H1 (cell line): ENCODE measurements at regions not wholly inside any gene's neighbourhood (a gene's known extent, or its start where the extent isn't known, plus 50 kb on each side); places are given as distances from the start of the nearest gene placed in this dataset.

Experiments used
- CTCF ChIA-PET: fragments of 300-600 bp; sonication (Branson Sonifier 250); formaldehyde crosslinking; loops from one replicate; lab custom pipeline; 2021; ENCODE audit not compliant: partially characterized antibody; lab: Charles Lee
- POLR2A ChIA-PET: fragments of 300-600 bp; sonication (Branson Sonifier 250); formaldehyde crosslinking; loops from one replicate; lab custom pipeline; 2021; ENCODE audit warnings: inconsistent platforms; ENCODE audit not compliant: partially characterized antibody; lab: Charles Lee
- DNase-seq, 2 experiments: peaks; one replicate each; pipeline versions ENCODE4 v3.0.0 to v3.0.0-alpha.2; 2010 to 2022; ENCODE audit warnings: low spot score in 2 of 2, low read depth in 1 of 2, mixed read lengths in 1 of 2
- FAIRE-seq: peaks from 2 replicates; lab custom pipeline; 2011; peaks lifted over from hg19 to GRCh38; lab: Jason Lieb, UNC
- H2AFZ ChIP-seq: 2 replicates; pipeline ENCODE4 v1.8.1; 2012; ENCODE audit warnings: low read length, inconsistent platforms
- H2AK5ac ChIP-seq: 2 replicates; pipeline ENCODE4 v1.6.1; 2013; ENCODE audit warnings: low read depth, low read length
- H2BK120ac ChIP-seq: replicated peaks from 2 replicates; pipeline ENCODE3; 2013; ENCODE audit warnings: low read depth, low read length, inconsistent platforms
- H2BK12ac ChIP-seq: 2 replicates; pipeline ENCODE4 v1.6.1; 2013; ENCODE audit warnings: low read depth, low read length
- H2BK15ac ChIP-seq: 2 replicates; pipeline ENCODE4 v1.6.1; 2013; ENCODE audit warnings: low read length
- H2BK20ac ChIP-seq: 2 replicates; pipeline ENCODE4 v1.6.1; 2013; ENCODE audit warnings: low read length
- H2BK5ac ChIP-seq: 2 replicates; pipeline ENCODE4 v1.6.1; 2013; ENCODE audit warnings: low read depth, low read length
- H3K14ac ChIP-seq: 2 replicates; pipeline ENCODE4 v1.6.1; 2013; ENCODE audit warnings: inconsistent platforms; ENCODE audit not compliant: insufficient read length
- H3K18ac ChIP-seq: 2 replicates; pipeline ENCODE4 v1.6.1; 2013; ENCODE audit warnings: low read length; ENCODE audit errors: extremely low read depth
- H3K23ac ChIP-seq: 2 replicates; pipeline ENCODE4 v1.6.1; 2013; ENCODE audit warnings: inconsistent platforms; ENCODE audit not compliant: insufficient read length
- H3K23me2 ChIP-seq: 2 replicates; pipeline ENCODE4 v1.6.1; 2013; ENCODE audit warnings: low read depth, low read length
- H3K27ac ChIP-seq: 2 replicates; pipeline ENCODE4 v1.6.1; 2011; ENCODE audit warnings: low read depth, low read length, inconsistent platforms
- H3K27me3 ChIP-seq, 4 experiments: replicated peaks in 1 of 4; 1 replicate in 1 of 4; 2 replicates in 3 of 4; pipeline versions ENCODE4 v1.6.1 to v1.8.1; 2011 to 2013; ENCODE audit warnings: low read length in 3 of 4, mild to moderate bottlenecking in 3 of 4, inconsistent platforms in 2 of 4, mixed read lengths in 2 of 4, moderate library complexity in 1 of 4; ENCODE audit not compliant: control insufficient read depth in 3 of 4, insufficient read depth in 3 of 4; ENCODE audit errors: extremely low read depth in 1 of 4
- H3K36me3 ChIP-seq, 4 experiments: 2 replicates each; pipeline versions ENCODE4 v1.6.1 to v1.8.1; 2011 to 2013; ENCODE audit warnings: mild to moderate bottlenecking in 4 of 4, low read length in 3 of 4, moderate library complexity in 2 of 4, control low read depth in 1 of 4, inconsistent platforms in 1 of 4; ENCODE audit not compliant: insufficient read depth in 4 of 4, control insufficient read depth in 2 of 4
- H3K4ac ChIP-seq: replicated peaks from 2 replicates; pipeline ENCODE3; 2013; ENCODE audit warnings: low read length, low read depth, mixed read lengths, inconsistent platforms; ENCODE audit not compliant: insufficient read length
- H3K4me1 ChIP-seq, 4 experiments: replicated peaks in 1 of 4; 1 replicate in 1 of 4; 2 replicates in 3 of 4; pipeline versions ENCODE4 v1.6.1 to v1.8.1; 2011 to 2013; ENCODE audit warnings: low read length in 3 of 4, inconsistent platforms in 2 of 4, mixed read lengths in 1 of 4; ENCODE audit not compliant: insufficient read depth in 4 of 4, control insufficient read depth in 3 of 4
- H3K4me2 ChIP-seq, 2 experiments: 2 replicates each; pipeline versions ENCODE4 v1.6.1 to v1.8.1; 2011 to 2013; ENCODE audit warnings: low read depth in 2 of 2, low read length in 2 of 2, control low read depth in 1 of 2, inconsistent platforms in 1 of 2, mild to moderate bottlenecking in 1 of 2; ENCODE audit not compliant: insufficient read depth in 1 of 2
- H3K4me3 ChIP-seq, 4 experiments: fragments of 200-600, 300-600 bp in 1 of 4; sonication (generic), shearing (Covaris generic), sonication (Bioruptor Twin) in 1 of 4; 2 replicates each; pipeline versions ENCODE4 v1.5.1 to v1.8.1; 2011 to 2016; ENCODE audit warnings: low read length in 4 of 4, low read depth in 3 of 4, control low read depth in 2 of 4, inconsistent platforms in 2 of 4, mild to moderate bottlenecking in 2 of 4, mixed read lengths in 1 of 4, moderate library complexity in 1 of 4; ENCODE audit not compliant: insufficient read depth in 2 of 4; ENCODE audit errors: extremely low read depth in 1 of 4
- H3K56ac ChIP-seq: replicated peaks from 2 replicates; pipeline ENCODE3; 2013; ENCODE audit warnings: low read depth, mild to moderate bottlenecking, mixed read lengths, low read length, inconsistent platforms; ENCODE audit not compliant: insufficient read length
- H3K79me1 ChIP-seq: 2 replicates; pipeline ENCODE4 v1.6.1; 2013; ENCODE audit warnings: low read depth, low read length, control low read depth
- H3K79me2 ChIP-seq, 2 experiments: 2 replicates each; pipeline versions ENCODE4 v1.6.1 to v1.8.1; 2012 to 2013; ENCODE audit warnings: low read length in 2 of 2, mild to moderate bottlenecking in 2 of 2, inconsistent platforms in 1 of 2; ENCODE audit not compliant: insufficient read depth in 2 of 2, control insufficient read depth in 1 of 2
- H3K9ac ChIP-seq, 4 experiments: replicated peaks in 1 of 4; 1 replicate in 1 of 4; 2 replicates in 3 of 4; pipeline versions ENCODE4 v1.6.1 to v1.8.1; 2011 to 2013; ENCODE audit warnings: low read depth in 3 of 4, low read length in 3 of 4, control low read depth in 2 of 4, mild to moderate bottlenecking in 2 of 4, moderate library complexity in 2 of 4, inconsistent platforms in 1 of 4; ENCODE audit errors: extremely low read depth in 1 of 4
- H3K9me3 ChIP-seq, 2 experiments: 2 replicates each; pipeline versions ENCODE4 v1.6.1 to v1.8.1; 2012 to 2013; ENCODE audit warnings: mild to moderate bottlenecking in 2 of 2, moderate library complexity in 2 of 2, control low read depth in 1 of 2, inconsistent platforms in 1 of 2, low read depth in 1 of 2, low read length in 1 of 2, mixed read lengths in 1 of 2; ENCODE audit not compliant: insufficient read depth in 2 of 2
- H4K20me1 ChIP-seq, 2 experiments: replicated peaks in 1 of 2; 2 replicates each; pipeline versions ENCODE3 to v1.8.1; 2011 to 2013; ENCODE audit warnings: inconsistent platforms in 2 of 2, low read length in 2 of 2, mild to moderate bottlenecking in 1 of 2; ENCODE audit not compliant: insufficient read depth in 2 of 2, control insufficient read depth in 1 of 2
- H4K5ac ChIP-seq: 2 replicates; pipeline ENCODE4 v1.6.1; 2013; ENCODE audit warnings: low read length, low read depth, mixed read lengths, inconsistent platforms; ENCODE audit not compliant: insufficient read length
- H4K8ac ChIP-seq: 2 replicates; pipeline ENCODE4 v1.8.0; 2013; ENCODE audit warnings: mild to moderate bottlenecking, moderate library complexity, low read length, inconsistent platforms; ENCODE audit not compliant: insufficient read depth; ENCODE audit errors: extremely low read depth
- H4K91ac ChIP-seq: replicated peaks from 2 replicates; pipeline ENCODE3; 2013; ENCODE audit warnings: low read length, mixed read lengths, inconsistent platforms; ENCODE audit not compliant: insufficient read length
- BRCA1 ChIP-seq: IDR thresholded peaks from 2 replicates; pipeline ENCODE4 v1.6.1; 2012; ENCODE audit warnings: low read depth, low read length, improper control_type of control experiment
- CEBPB ChIP-seq: IDR thresholded peaks from 2 replicates; pipeline ENCODE4 v1.6.1; 2012; ENCODE audit warnings: low read depth, low read length
- GABPA ChIP-seq: IDR thresholded peaks from 2 replicates; pipeline ENCODE4 v1.6.1; 2011; ENCODE audit warnings: mild to moderate bottlenecking, low read length, moderate library complexity, borderline replicate concordance; ENCODE audit not compliant: insufficient read depth
- GTF2F1 ChIP-seq: IDR thresholded peaks from 2 replicates; pipeline ENCODE4 v1.6.1; 2012; ENCODE audit warnings: low read depth, low read length, improper control_type of control experiment, borderline replicate concordance
- RXRA ChIP-seq: IDR thresholded peaks from 2 replicates; pipeline ENCODE4 v1.6.1; 2011; ENCODE audit warnings: low read depth, mild to moderate bottlenecking, low read length, moderate library complexity; ENCODE audit not compliant: insufficient read depth
- SIRT6 ChIP-seq: IDR thresholded peaks from one replicate; pipeline ENCODE4 v1.7.1; 2012; ENCODE audit warnings: low read length, inconsistent platforms
- SRF ChIP-seq: IDR thresholded peaks from 2 replicates; pipeline ENCODE4 v1.6.1; 2011; ENCODE audit warnings: mild to moderate bottlenecking, low read depth, low read length, moderate library complexity
- YY1 ChIP-seq: IDR thresholded peaks from 2 replicates; pipeline ENCODE4 v1.6.1; 2011; ENCODE audit warnings: low read depth, mild to moderate bottlenecking, low read length
- WGBS, 2 experiments: shearing (Covaris generic) in 1 of 2; methylation state at CpG; one replicate each; pipeline versions ENCODE4 v1.1.6 to v1.1.7; 2013 to 2015; ENCODE audit warnings: low lambda C conversion rate in 2 of 2, mixed read lengths in 2 of 2, inconsistent platforms in 1 of 2, low coverage in 1 of 2, missing lambda C conversion rate in 1 of 2; ENCODE audit not compliant: insufficient replicate concordance in 2 of 2, insufficient coverage in 1 of 2, insufficient read length in 1 of 2; ENCODE audit errors: extremely low coverage in 1 of 2, missing lambda C conversion rate in 1 of 2; 5-methylcytosine and 5-hydroxymethylcytosine counted together
- TF ChIP-seq, protein P1 (sequence below): IDR thresholded peaks from 2 replicates; pipeline ENCODE4 v1.6.1; 2011; ENCODE audit warnings: low read depth, mild to moderate bottlenecking, low read length; ENCODE audit not compliant: insufficient read depth
- TF ChIP-seq, protein P2 (sequence below): IDR thresholded peaks from 2 replicates; pipeline ENCODE4 v1.6.1; 2012; ENCODE audit warnings: low read length, inconsistent platforms

DNA sequence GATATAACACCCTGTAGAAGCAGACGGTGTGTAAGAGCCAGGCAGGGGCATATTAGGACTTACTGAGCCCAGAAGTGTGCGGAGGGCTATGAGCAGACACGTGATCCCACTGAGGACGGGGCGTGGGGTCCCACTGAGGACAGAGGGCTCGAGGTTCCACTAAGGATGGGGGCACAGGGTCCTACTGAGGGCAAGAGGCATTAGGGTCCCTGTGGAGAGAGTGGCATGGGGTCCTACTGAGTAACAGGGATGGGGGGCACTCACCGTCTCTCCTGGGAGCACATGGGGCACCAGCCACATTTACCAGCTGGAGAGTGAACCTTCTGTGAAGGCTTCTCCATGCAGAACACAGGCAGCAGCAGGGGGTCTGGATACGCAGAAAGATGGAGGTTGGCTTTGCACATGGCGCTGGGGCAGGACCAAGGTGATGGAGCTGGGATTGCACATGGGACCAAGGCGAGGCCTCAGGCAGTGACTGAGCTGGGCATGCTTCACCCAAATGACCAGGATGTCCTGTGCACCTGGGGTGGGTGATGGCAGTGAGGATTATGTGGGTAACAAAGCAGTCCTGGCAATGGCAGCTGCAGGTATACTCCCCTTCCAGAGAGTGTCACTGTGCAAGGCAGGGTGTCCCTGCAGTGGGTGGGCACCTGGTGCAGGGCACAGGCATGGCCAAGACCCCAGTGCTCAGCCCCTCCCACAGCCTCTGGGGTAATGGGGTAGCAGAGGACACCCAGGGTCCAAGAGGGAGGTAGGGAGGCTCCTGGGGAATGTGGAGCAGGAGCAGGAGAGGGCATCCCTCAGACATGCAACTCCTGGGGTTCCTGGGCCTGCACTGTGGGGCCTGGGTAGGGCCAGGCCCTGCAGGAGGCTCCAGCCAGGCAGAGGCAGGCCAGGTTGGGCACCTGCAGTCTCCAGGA, 278.1 kb downstream of the TCERG1L start:
- Histone ChIP-seq H2BK120ac (no peak overlapping the region), H3K23me2 (no peaks in the 10 kb centered on the region), H3K27me3 (peaks cover 0 to 3% (median 0%) of the 10 kb centered on the region in 4 experiments; a peak in 2 of 7 replicates), H4K8ac (no peak overlapping the region), H3K56ac (no peak overlapping the region), H2BK12ac (peak overlapping the region; percentile 68; the same call in 1 of the 2 replicates), H3K14ac (no peak overlapping the region), H2BK20ac (no peak overlapping the region), H3K79me1 (no peaks in the 10 kb centered on the region), H4K5ac (no peak overlapping the region), H3K4me3 (no peak overlapping the region), H2AFZ (no peak overlapping the region), H3K4me1 (peaks cover 0 to 5% (median 0%) of the 10 kb centered on the region in 4 experiments; a peak in 2 of 7 replicates), H3K27ac (no peak overlapping the region), H3K79me2 (no peaks in the 10 kb centered on the region), H3K18ac (no peak overlapping the region), H2BK15ac (peak overlapping the region; percentile 88; the same call in 1 of the 2 replicates), H3K9me3 (no peaks in the 10 kb centered on the region), H2BK5ac (peak overlapping the region; percentile 35; the same call in 1 of the 2 replicates), H2AK5ac (no peak overlapping the region), H4K91ac (no peak overlapping the region), H3K9ac (no peak overlapping the region), H3K4me2 (no peak overlapping the region), H3K4ac (peak overlapping the region; percentile 32), H3K36me3 (no peaks in the 10 kb centered on the region), H3K23ac (no peak overlapping the region), H4K20me1 (no peaks in the 10 kb centered on the region)
- DNase-seq, result no peak
- ChIA-PET CTCF (no interaction called here), POLR2A (no interaction called here)
- FAIRE-seq, result no peak
- 84% methylated on average over 10 of the region's 10 CpGs; no CpG with 5 or more reads in 1 of the 2 experiments for WGBS, 2 experiments
- TF ChIP-seq RXRA, result no peak
- TF ChIP-seq GABPA, result no peak
- TF ChIP-seq SRF, result no peak
- no peak for TF ChIP-seq BRCA1
- no peak for TF ChIP-seq YY1
- no peak for TF ChIP-seq SIRT6
- TF ChIP-seq CEBPB, result no peak
- TF ChIP-seq, protein P1, sequence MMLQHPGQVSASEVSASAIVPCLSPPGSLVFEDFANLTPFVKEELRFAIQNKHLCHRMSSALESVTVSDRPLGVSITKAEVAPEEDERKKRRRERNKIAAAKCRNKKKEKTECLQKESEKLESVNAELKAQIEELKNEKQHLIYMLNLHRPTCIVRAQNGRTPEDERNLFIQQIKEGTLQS, result no peak
- TF ChIP-seq, protein P2, sequence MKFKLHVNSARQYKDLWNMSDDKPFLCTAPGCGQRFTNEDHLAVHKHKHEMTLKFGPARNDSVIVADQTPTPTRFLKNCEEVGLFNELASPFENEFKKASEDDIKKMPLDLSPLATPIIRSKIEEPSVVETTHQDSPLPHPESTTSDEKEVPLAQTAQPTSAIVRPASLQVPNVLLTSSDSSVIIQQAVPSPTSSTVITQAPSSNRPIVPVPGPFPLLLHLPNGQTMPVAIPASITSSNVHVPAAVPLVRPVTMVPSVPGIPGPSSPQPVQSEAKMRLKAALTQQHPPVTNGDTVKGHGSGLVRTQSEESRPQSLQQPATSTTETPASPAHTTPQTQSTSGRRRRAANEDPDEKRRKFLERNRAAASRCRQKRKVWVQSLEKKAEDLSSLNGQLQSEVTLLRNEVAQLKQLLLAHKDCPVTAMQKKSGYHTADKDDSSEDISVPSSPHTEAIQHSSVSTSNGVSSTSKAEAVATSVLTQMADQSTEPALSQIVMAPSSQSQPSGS, result no peak
- TF ChIP-seq GTF2F1, result no peak
